ENCODE measurements at regions not wholly inside any gene's neighbourhood (a gene's known extent, or its start where the extent isn't known, plus 50 kb on each side); places are given as distances from the start of the nearest gene placed in this dataset.
"Not testable (repeated sequence)": the region's sequence is repeated elsewhere in the genome, so short reads cannot be mapped to it uniquely, and the experiment has no call there.

DNA sequence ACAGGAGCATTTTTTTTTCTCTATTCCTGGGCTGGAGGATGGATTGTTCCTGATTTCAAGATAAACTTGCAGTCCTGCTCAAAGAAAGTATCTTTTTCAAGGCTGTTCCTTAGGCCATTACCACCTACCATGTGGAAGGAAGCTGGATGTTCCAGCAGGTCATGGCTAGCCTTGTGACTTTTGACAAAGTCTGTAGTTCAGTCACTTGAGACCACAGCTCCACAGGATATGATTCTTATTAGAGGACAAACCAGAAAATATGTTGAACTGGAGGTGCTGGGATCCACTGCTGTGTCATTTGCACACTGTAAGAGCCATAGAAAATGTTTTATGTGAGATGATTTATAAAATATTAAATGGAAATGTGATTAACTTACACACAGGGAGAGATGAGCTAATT lies 184.2 kb upstream of the ACO1 start:
- DNase-seq: no peak

DNA sequence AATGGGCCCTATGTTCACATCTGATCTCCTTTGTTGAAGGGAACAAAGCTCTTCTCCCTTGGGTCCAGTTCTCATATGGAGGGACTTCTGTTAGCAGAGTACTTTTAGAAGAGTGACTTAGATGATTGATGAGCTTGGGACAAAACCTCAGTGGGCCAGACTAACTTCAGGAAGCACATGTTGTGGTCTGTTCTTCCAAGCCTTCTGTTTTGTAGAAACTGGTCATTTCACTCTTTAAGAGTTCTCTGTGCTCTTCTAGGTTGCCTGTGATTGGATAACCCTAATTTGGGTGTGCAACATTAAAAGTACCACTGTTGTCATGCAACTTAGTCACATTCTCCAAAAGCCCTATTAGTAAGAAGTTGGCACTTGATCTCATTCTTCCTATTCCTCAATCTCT lies 183.5 kb upstream of the ACO1 start:
- no peak for DNase-seq

DNA sequence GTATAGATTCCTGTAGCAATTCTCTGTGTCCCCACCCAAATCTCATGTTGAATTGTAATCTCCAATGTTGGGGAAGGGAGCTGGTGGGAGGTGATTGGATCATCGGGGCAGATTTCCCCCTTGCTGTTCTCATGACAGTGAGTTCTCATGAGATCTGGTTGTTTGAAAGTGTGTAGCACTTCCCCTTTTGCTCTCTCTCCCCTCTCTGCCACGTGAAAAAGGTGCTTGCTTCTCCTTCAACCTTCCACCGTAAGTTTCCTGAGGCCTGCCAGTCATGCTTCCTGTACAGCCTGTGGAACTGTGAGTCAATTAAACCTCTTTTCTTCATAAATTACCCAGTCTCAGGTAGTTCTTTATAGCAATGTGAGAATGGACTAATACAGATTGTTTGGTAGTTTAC lies 175.3 kb upstream of the ACO1 start:
- DNase-seq: not testable (repeated sequence)

DNA sequence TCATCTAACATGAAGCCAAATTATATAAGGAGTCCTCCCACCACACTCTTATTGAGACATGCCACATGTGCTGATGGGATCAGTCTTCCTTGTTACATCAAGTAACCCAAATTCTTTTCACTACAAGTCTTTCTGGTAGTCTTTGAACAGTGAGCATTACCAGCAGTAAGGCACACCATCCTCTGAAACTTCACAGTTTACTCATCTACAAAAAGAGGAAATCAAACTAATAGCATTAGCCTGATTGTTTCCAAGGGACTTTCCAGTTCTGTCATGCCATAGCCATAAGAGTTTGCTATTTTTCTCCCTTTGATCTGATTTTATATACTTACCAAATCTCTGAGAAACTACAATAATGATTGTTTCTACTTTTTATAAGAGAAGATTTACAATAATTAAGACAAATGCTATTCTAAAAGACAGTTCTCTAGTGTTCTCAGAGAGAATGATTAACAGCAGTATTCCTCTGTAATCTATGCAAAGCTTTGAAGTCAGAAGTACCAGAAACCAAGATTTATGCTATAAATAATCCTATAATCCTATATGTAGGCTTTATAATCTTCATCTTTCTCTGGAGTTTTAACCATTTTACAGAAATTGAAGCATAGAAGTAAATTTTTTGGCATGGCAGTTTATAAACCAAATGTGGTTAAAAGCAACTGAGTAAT lies 166.2 kb upstream of the ACO1 start:
- DNase-seq: no peak

DNA sequence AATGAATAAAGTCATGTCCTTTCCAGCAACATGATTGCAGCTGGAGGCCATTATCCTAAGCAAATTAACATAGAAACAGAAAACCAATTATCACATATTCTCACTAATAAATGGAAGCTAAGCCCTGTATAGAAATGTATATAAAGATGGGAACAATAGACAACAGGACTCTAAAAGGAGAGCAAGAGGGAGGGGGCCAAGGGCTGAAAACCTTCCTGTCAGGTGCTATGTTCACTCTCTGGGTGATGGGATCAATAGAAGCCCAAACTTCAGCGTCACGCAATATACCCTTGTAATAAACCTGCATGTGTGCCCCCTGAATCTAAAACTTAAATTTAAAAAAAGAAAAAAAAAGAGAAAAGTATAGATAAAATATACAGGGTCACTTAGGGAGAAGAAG lies 163.7 kb upstream of the ACO1 start:
- DNase-seq: no peak

DNA sequence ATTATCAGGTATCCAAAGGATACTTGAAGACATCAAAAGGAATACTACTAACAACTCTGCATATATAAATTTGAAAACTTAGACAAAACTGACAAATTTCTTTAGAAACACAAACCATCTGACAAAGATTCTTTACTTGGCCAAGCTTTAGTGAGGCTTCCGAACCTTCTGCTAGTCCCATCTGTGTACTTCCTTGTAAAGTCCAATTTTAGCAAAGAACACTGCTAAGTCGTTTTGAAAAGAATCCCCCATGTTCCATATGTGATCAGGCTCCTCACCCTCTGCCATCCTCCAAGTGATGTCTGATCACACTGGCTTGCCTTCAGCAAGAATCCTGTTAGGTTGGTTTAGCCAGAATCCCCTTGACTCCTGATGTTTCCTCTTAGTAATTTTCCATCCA lies 150.0 kb upstream of the ACO1 start:
- DNase-seq: no peak

DNA sequence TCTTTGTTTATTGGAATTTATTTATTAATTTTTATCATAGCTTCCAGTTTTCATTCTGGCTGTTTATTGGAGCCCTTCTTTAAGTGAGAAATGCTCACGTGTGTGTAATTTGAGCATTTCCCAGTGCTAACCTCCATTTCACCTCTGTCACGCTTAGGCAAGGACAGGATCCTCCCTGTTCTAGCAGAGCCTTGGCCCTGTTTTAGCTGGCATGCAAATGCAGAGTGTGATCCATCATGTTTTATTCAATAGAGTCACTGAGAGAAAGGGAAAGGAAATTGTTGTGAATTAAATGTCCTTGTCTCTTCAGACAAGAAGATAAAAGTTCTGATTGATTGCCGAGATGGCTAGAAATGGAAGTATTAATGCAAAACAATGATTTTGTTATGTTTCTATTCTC lies 137.3 kb upstream of the ACO1 start:
- DNase-seq: no peak

DNA sequence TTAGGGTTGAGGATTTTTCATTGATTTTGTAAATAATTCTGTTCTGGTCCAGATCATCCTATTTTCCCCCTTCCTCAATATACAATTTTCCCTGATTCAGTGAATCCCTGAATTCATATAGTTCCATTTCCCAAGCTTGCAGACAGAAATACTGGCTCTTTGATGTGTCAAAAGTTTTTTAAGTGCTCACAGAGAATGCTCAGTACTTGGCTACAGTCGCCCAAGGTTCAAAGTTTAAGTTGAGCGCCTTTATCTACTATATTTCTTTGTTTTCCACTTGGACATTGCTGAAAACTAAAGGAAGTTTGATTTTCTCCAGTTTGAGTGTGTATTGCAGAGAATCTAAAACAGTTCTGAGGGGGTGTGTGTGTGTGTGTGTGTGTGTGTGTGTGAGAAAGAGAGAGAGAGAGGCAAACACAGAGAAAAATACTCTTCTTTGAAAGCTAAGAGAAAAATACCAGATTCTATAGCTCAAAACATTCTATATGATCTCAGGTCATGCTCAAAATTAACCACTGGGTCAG lies 136.2 kb upstream of the ACO1 start:
- no peak for DNase-seq

DNA sequence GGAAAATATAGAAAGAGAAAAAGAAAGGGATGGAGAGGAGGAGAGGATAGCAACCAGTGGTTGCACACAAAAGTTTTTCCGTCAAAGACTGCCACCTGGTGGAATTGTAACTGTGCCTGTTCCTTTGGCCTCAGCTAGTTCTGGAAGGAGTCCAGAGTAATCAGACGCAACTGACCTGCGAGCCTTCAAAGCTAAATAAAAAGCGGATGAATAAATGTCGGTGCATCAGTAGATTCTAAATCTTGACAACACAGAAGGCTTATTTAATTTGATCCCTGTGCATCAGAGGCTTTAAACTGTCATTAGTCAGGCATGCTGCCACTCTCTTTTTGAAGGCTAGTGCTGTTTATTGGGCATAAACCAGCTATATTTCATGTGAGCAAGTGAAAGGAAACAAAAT lies 132.9 kb upstream of the ACO1 start:
- DNase-seq: peak; percentile 18

DNA sequence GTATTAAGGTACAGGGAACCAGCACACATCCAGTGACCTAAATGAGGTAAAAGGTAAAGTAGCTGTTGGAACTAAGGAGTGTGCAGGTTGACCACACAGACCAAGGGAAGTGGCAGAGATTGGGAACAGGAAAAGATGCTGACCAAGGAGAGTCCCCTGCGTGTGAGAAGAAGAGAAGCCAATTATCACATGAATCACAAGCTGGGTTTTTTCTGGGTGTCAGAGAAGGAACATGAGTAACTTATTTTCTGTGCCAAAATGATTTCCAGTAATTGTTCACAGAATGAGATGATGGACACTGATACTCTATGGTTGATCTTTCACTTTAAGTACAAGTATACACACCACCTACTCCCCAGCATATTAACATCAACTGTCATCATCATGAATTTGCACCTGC lies 130.7 kb upstream of the ACO1 start:
- DNase-seq: no peak

DNA sequence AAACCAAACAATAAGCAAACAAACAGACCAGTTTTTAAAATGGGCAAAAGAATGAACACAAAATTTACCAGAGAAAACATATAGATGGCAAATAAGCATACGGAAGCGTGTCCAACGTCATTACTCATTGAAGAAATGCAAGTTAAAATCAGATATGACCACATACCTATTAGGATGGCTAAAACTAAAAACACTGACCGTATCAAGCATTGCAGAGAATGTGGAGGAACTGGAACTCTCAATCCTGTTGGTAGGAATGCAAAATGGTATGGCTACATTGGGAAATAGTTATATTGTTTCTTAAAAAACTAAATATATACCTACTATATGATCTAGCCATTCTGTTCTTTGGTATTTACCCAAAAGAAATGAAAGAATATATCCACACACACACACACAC lies 129.4 kb upstream of the ACO1 start:
- no peak for DNase-seq

DNA sequence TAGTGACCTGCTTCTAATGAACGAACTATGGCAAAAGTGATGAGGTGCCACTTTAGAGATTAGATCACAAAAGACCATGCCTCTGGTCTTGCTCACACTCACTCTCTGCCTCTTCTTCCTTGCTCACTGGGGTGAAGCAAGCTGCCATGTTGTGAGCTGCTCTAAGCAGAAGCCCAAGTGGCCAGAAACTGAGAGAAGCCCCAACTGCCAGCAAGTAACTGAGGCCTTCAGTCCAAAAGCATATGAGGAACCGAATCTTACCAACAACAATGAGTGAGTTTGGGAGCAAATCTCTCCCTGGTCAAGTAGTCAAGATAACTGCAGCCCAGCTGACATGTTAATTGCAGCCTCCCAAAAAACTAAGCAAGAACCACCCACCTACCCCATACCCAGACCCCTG lies 126.0 kb upstream of the ACO1 start:
- DNase-seq: no peak

DNA sequence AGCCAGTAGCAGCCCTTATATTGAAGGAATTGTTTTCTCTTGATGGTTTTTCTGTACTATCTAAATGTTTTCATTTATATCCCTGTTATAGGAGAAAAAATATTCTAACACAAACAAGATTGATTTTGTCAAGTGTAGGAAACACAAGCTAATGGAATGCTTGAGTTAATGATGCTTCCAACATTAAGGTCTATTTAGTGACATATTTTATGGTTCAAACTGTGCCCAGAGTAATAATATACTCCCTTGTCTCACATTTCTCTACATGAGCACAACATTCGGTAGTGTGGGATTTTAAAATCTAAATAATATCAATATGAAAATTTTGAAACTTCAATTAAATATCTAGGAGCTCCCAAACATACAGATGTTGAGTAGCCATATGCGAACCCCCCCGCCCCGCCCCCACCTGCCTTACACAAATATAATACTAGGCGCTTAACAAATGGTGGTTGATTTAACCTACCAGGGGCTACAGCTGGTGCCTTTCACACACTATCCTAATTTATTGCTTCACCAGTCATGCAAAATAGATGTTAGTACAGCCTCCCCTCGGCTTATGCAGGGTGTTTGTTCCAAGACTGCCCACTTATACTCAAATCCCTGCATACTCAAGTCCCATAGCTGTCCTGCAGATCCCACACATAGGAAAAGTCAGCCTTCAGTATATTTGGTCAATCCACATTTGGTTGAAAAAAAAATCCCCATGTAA lies 124.1 kb upstream of the ACO1 start:
- DNase-seq: no peak

DNA sequence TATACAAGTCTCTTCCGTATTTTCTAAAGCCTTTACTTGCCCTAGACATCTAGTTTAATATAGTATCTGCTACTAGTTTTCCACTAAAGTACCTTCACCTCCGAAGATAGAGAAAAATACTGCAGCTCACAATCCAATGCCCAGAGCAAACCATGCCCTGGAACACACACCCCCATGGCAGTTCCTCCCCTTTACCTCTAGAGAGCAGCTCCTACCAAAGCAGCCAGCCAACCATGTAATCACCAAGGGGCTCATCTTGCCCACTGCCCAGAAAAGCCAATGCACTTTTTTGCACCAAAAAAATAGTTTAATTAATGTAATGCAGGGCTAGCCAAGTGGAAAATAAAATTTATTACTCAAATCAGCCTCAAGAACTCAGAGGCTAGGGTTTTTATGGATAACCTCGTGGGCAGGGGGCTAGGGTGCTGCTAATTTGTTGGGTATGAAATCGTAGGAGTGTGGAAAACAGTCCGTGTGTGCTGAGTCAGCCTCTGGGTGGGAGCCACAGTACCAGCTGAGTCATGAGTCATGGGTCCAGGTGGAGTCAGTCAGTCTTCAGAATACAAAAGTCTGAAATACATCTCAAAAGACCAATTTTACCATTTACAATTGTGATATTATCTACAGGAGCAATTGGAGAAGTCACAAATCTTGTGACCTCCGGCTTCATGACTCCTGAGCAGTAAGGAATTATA lies 120.1 kb upstream of the ACO1 start:
- DNase-seq: no peak

DNA sequence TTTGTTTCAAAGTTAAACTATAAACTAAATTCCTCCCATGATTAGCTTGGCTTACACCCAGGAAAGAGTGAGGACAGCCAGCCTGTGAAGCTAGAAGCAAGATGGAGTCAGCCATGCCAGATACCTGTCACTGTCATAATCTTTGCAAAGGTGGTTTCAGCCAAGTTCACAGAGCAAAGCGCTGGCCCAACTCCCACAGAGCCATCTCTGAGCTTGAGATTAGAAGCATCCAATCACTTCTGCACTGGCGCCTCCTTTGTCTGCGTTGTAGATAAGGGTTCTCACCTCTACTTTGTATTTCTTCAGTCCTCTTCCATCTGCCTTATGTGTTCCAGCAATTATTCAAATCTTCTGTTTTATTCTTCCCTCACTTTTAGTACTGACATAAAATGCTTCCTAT lies 119.4 kb upstream of the ACO1 start:
- DNase-seq: no peak

DNA sequence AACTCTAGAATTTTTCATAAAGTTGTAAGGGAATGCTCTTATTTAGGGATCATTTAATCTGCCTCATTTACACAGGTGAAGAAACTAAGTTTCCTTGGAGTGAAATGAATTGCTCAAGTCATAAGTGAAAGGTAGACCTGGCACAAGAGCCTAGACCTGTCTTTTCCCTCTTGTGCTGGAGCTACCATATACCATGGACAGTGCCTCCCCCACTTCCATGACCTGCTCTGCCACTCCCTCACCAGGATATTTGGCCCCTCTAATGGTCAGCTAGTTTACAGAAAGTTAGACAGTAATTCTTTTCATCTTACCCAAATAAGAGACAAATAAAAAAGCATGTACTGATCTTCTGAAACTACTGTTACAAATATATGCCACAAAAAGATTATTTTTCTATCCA lies 105.5 kb upstream of the ACO1 start:
- no peak for DNase-seq

DNA sequence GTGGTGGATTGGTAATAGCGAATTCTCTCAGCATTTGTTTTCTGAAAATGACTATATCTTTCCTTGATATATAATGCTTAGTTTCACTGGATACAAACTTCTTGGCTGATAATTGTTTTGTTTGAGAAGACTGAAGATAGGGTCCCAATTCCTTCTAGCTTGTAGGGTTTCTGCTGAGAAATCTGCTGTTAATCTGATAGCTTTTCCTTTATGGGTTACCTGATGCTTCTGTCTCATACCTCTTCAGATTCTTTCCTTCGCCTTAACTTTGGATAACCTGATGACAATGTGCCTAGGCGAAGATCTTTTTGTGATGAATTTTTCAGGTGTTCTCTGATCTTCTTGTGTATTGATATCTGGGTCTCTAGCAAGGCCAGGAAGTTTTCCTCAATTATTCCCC lies 94.7 kb upstream of the ACO1 start:
- DNase-seq: no peak

DNA sequence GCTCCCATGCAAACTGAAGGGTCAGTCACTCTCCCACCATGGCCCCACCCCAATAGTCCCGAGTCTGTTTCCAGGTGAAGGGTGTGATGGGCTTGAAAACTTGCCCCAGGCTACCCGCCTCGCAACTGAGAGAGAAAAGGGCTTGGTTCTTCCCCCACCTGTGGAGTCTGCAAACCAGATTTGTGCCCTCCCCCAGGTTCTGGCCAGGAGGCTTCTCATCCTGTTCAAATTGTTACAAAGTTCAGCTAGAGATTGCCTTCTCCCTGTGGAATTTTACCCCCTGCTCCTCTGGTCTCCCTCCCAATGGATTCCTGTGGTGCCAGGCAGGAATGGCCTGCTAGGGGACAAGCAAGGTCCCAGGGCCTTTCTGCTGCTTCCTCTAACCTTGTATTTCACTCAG lies 93.1 kb upstream of the ACO1 start:
- no peak for DNase-seq

DNA sequence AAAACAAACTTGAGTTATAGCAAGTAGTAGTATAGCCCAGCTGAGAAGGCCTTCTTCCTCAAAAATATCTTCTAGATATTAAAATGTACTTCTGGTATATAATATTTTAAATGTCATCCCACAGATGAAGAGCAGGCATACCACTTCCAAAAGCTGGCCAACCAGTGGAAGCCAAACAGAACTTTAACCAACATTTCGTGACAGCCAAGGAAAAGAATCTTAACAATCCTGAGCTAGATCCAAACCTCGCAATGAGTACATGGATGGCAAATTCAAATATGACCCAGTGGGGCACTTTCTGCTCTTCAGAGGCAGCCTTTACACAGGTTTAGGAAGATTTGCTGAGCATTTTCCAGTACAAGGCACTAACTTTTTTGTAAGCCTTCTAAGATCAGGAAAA lies 91.8 kb upstream of the ACO1 start:
- DNase-seq: no peak

DNA sequence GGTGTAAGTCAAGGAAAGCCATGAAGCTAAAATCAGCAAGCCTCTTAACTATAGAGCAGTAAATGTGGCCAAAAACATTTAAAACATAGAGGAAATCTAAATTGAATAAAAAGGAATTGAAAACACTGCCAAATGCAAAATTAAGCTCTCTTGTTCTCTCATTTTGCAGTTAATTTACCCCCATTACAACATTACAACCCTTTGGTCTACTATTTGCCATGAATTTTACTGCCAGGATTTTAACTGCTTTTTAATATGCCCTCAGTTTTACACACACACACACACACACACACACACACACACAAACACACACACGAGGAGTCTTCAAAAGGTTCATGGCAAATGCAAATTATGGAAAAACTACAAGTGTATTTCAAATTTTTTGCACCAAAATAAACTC lies 91.4 kb upstream of the ACO1 start:
- DNase-seq: no peak

DNA sequence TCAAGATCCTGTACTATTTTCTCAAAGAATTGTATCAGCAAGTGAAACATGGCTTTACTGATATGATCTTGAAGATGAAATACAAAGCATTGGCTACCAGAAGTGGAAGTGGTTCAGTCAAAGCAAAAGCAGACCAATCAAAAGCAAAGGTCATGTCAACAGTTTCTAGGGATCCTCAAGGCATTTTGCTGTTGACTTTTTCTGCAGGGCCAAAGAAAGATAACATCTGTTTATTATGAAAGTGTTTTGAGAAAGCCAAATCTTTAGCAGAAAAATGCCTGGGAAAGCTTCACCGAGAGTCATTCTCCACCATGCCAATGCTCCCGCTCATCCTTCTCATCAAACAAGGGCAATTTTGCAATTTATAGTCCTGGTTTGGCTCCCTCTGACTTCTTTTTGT lies 90.3 kb upstream of the ACO1 start:
- DNase-seq: no peak

DNA sequence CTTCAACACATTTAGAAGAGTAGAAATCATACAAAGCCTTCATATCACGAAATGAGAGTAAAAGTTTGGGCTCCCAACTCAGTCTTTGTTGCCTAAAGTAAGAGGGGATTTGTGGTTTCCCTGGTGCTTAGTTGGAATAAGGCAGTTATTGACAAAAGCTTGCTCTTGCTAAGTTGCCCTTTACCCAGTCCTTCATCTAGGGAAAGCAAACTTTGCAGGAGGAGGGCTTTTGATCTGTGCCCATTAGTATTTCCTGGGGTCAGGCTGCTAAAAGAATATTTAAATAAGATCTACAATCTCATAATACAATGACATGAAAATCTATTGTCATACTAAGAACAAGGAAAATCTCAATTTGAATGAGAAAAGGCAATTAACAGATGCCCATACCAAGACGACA lies 84.1 kb upstream of the ACO1 start:
- no peak for DNase-seq

DNA sequence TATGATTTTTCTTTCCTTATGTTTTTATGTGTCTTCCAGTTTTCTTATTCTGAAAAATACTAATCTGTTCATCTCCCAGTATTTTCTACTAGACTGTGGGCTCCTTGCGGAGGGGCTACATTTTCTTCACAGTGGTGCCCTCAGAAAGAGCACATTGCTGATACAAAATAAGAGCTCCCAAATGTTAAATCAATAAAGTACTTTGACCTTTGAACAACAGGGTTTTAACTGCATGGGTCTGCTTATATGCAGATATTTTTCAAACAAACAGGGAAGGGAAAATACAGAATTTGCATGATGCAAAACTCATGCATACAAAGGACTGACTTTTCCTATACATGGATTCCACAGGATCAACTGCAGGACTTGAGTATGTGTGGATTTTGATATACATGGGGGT lies 79.9 kb upstream of the ACO1 start:
- no peak for DNase-seq

DNA sequence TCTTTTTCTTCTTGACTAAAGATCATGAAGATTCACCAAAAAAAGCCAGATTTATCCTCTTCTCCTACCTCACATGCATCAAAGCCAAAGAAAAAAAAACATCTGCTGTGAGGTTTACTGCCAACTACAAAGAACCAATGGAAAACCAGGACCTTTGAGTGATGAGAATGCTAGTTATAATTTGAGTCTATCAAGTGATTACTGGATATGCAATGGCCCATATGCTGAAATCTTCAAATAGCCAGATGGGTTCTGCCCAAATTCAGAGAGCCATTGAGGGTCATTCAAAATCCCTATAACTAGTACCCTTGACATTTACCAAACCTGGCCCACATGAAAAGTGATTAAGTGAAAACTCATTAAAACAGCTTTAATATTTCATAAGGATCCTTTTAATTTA lies 78.4 kb upstream of the ACO1 start:
- DNase-seq: no peak
